ENCODE measurements at regions not wholly inside any gene's neighbourhood (a gene's known extent, or its start where the extent isn't known, plus 50 kb on each side); places are given as distances from the start of the nearest gene placed in this dataset.

- Histone ChIP-seq H3K4me3 (ENCODE audit: low read depth in 2 of 2, low read length in 1 of 2) (no peak overlapping the region), H3K36me3 (replicated peaks in 1 of 2; ENCODE audit: control insufficient read depth in 1 of 2, insufficient read depth in 2 of 2, low read length in 1 of 2) (no peaks in the 10 kb centered on the region), H4K20me1 (ENCODE audit: insufficient read depth) (no peaks in the 10 kb centered on the region), H3K9ac (no peak overlapping the region), H3K4me1 (ENCODE audit: control insufficient read depth in 1 of 2, insufficient read depth in 2 of 2, low read depth in 1 of 2, low read length in 1 of 2) (no peaks in the 10 kb centered on the region), H3K9me3 (no peaks in the 10 kb centered on the region; the same call in 1 of the 2 replicates), H2AFZ (ENCODE audit: low read depth) (no peak overlapping the region), H3K79me2 (ENCODE audit: insufficient read depth) (no peaks in the 10 kb centered on the region), H3F3A (replicated peaks; ENCODE audit: insufficient read depth) (no peaks in the 10 kb centered on the region), H3K27me3 (ENCODE audit: insufficient read depth) (no peaks in the 10 kb centered on the region), H3K4me2 (no peak overlapping the region), H3K9me2 (no peaks in the 10 kb centered on the region), H3K27ac (ENCODE audit: low read depth in 2 of 2, low read length in 1 of 2) (no peak overlapping the region)
- no peak for DNase-seq
- ChIA-PET CTCF (no interaction called here), POLR2A (no interaction called here)
- WGBS (ENCODE audit: low lambda C conversion rate): 0% methylated on average over 1 of the region's 1 CpG
- TF ChIP-seq SIN3A (IDR thresholded peaks at IDR 0.05; ENCODE audit: borderline replicate concordance, low read depth, low read length) (no peak), NFIC (IDR thresholded peaks at IDR 0.05; ENCODE audit: borderline replicate concordance) (no peak)
These were observed 163.9 kb downstream of the HS3ST1 start for GRCh38 chr4:11264841-11265240.

DNA sequence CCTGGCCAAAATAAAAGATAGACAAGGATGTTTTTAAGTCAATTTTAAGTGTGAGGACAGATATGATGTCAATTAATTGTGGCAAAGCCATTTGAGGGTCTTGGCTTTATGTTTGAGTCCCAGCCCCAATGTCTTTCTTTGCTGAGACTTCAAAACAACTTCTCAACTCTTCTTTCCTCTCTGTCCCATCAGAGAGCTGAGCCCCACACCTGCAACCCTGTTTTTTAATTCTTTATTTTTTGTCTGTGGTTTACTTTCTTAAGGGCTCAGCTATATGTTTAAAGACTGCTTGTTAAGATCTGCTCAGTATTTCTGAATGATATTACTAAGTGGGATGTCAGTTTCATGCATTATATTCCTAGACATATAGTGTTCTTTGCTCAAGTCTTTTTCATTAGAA is 164.3 kb downstream of the HS3ST1 start:
- H3K4me3 ChIP-seq (ENCODE audit: low read depth in 2 of 2, low read length in 1 of 2): no peak overlapping the region
- H3K9me2 ChIP-seq: no peaks in the 10 kb centered on the region

More for the DNA sequence above, 164.3 kb downstream of the HS3ST1 start:
- H2AFZ ChIP-seq (ENCODE audit: low read depth): no peak overlapping the region
- H3K36me3 ChIP-seq (replicated peaks in 1 of 2; ENCODE audit: control insufficient read depth in 1 of 2, insufficient read depth in 2 of 2, low read length in 1 of 2): no peaks in the 10 kb centered on the region
- H3K4me1 ChIP-seq (ENCODE audit: control insufficient read depth in 1 of 2, insufficient read depth in 2 of 2, low read depth in 1 of 2, low read length in 1 of 2): no peaks in the 10 kb centered on the region
- ChIA-PET CTCF (no interaction called here), POLR2A (no interaction called here)
- DNase-seq: no peak
- H3K9ac ChIP-seq: no peak overlapping the region
- no peaks in the 10 kb centered on the region for H3F3A ChIP-seq (replicated peaks; ENCODE audit: insufficient read depth)
- TF ChIP-seq TCF12 (IDR thresholded peaks at IDR 0.05) (no peak), EZH2phosphoT487 (IDR thresholded peaks at IDR 0.05; ENCODE audit: borderline replicate concordance, low read depth) (no peak), FOXJ3 (CRISPR knock-in tag; IDR thresholded peaks at IDR 0.05) (no peak), MEF2A (IDR thresholded peaks at IDR 0.05; ENCODE audit: borderline replicate concordance, low read depth) (no peak), IRF3 (IDR thresholded peaks at IDR 0.05; ENCODE audit: low read depth, low read length) (no peak), FOSL2 (IDR thresholded peaks at IDR 0.05; ENCODE audit: borderline replicate concordance, low read depth) (no peak), RAD21 (IDR thresholded peaks at IDR 0.05; ENCODE audit: low read length) (no peak), PBX3 (IDR thresholded peaks at IDR 0.05) (no peak), SIN3A (IDR thresholded peaks at IDR 0.05; ENCODE audit: borderline replicate concordance, low read depth, low read length) (no peak), EP300 (IDR thresholded peaks at IDR 0.05; ENCODE audit: borderline replicate concordance in 1 of 2, low read depth in 1 of 2, low read length in 1 of 2) (no peak)
- TF ChIP-seq, protein P1, sequence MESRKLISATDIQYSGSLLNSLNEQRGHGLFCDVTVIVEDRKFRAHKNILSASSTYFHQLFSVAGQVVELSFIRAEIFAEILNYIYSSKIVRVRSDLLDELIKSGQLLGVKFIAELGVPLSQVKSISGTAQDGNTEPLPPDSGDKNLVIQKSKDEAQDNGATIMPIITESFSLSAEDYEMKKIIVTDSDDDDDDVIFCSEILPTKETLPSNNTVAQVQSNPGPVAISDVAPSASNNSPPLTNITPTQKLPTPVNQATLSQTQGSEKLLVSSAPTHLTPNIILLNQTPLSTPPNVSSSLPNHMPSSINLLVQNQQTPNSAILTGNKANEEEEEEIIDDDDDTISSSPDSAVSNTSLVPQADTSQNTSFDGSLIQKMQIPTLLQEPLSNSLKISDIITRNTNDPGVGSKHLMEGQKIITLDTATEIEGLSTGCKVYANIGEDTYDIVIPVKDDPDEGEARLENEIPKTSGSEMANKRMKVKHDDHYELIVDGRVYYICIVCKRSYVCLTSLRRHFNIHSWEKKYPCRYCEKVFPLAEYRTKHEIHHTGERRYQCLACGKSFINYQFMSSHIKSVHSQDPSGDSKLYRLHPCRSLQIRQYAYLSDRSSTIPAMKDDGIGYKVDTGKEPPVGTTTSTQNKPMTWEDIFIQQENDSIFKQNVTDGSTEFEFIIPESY (IDR thresholded peaks at IDR 0.05; ENCODE audit: borderline replicate concordance, low read depth): no peak
- no peaks in the 10 kb centered on the region for H4K20me1 ChIP-seq (ENCODE audit: insufficient read depth)
- H3K9me3 ChIP-seq: no peaks in the 10 kb centered on the region; the same call in 1 of the 2 replicates
- H3K27ac ChIP-seq (ENCODE audit: low read depth in 2 of 2, low read length in 1 of 2): no peak overlapping the region
- H3K79me2 ChIP-seq (ENCODE audit: insufficient read depth): no peaks in the 10 kb centered on the region
- no peaks in the 10 kb centered on the region for H3K27me3 ChIP-seq (ENCODE audit: insufficient read depth)
- H3K4me2 ChIP-seq: no peak overlapping the region

All from SK-N-SH (cell line).